Kidney (tissue), 13 donors: ENCODE measurements at regions not wholly inside any gene's neighbourhood (a gene's known extent, or its start where the extent isn't known, plus 50 kb on each side); places are given as distances from the start of the nearest gene placed in this dataset.

ENCODE experiments used
- DNase-seq, 5 donors: peaks; one replicate each; pipeline ENCODE4 v3.0.0-alpha.2; 2013 to 2020
- FAIRE-seq: peaks from 2 replicates; lab custom pipeline; 2012; peaks lifted over from hg19 to GRCh38; lab: Jason Lieb, UNC
- H3K27ac ChIP-seq, 2 donors: one replicate each; pipeline ENCODE4 v1.7.0; 2013; ENCODE audit warnings: low read depth in 2 of 2, low read length in 2 of 2, inconsistent platforms in 1 of 2
- H3K27me3 ChIP-seq: one replicate; pipeline ENCODE4 v1.7.1; 2013; ENCODE audit warnings: low read length, inconsistent platforms; ENCODE audit not compliant: control insufficient read depth, insufficient read depth
- H3K36me3 ChIP-seq, 3 donors: one replicate each; pipeline versions ENCODE4 v1.7.0 to v1.7.1; 2013; ENCODE audit warnings: low read length in 3 of 3, control low read depth in 1 of 3, inconsistent platforms in 1 of 3; ENCODE audit not compliant: insufficient read depth in 3 of 3, control insufficient read depth in 2 of 3
- H3K4me1 ChIP-seq, 3 donors: one replicate each; pipeline versions ENCODE4 v1.7.0 to v1.7.1; 2013; ENCODE audit warnings: low read length in 3 of 3, inconsistent platforms in 1 of 3, low read depth in 1 of 3; ENCODE audit not compliant: control insufficient read depth in 2 of 3, insufficient read depth in 2 of 3
- H3K4me3 ChIP-seq, 3 donors: one replicate each; pipeline versions ENCODE4 v1.7.0 to v1.8.1; 2013; ENCODE audit warnings: low read length in 3 of 3, control low read depth in 1 of 3, inconsistent platforms in 1 of 3
- H3K9ac ChIP-seq, 3 donors: one replicate each; pipeline versions ENCODE4 v1.7.0 to v1.7.1; 2013; ENCODE audit warnings: low read length in 3 of 3, control low read depth in 1 of 3, inconsistent platforms in 1 of 3
- H3K9me3 ChIP-seq, 3 donors: one replicate each; pipeline versions ENCODE4 v1.7.0 to v1.7.1; 2013; ENCODE audit warnings: low read length in 3 of 3, control low read depth in 1 of 3, inconsistent platforms in 1 of 3; ENCODE audit not compliant: control insufficient read depth in 2 of 3, insufficient read depth in 1 of 3
- CTCF ChIP-seq: IDR thresholded peaks from 3 replicates; pipeline ENCODE4 v1.5.1; 2012; ENCODE audit warnings: mild to moderate bottlenecking, moderate library complexity, borderline replicate concordance; ENCODE audit not compliant: insufficient read depth; ENCODE audit errors: extremely low read depth
- intact Hi-C: fragments of 100-400 bp; cut with DNase I; formaldehyde crosslinking; loops from one replicate; pipeline ENCODE4 v1.11.1; 2022
- donor health status: control.
- donor health status: control.
- donor health status: control.
- donor health status: control.
- donor health status: control.
- donor health status: DM: yes; HTN: yes; CAD: no.
- donor health status: Normal renal cell carcinoma (clear cell type).

GRCh38 chr3:40779039-40779438 lies 254.3 kb downstream of the ZNF621 start:
- Histone ChIP-seq H3K36me3 (no peaks in the 10 kb centered on the region), H3K4me1 (peaks cover 0 to 18% (median 10%) of the 10 kb centered on the region in 3 donors), H3K4me3 (no peak overlapping the region), H3K9ac (no peak overlapping the region), H3K27ac (no peak overlapping the region), H3K9me3 (no peaks in the 10 kb centered on the region), H3K27me3 (no peaks in the 10 kb centered on the region)
- no peak for FAIRE-seq
- TF ChIP-seq CTCF = no peak
- no peak for DNase-seq
- intact Hi-C loops = no loop called here

DNA sequence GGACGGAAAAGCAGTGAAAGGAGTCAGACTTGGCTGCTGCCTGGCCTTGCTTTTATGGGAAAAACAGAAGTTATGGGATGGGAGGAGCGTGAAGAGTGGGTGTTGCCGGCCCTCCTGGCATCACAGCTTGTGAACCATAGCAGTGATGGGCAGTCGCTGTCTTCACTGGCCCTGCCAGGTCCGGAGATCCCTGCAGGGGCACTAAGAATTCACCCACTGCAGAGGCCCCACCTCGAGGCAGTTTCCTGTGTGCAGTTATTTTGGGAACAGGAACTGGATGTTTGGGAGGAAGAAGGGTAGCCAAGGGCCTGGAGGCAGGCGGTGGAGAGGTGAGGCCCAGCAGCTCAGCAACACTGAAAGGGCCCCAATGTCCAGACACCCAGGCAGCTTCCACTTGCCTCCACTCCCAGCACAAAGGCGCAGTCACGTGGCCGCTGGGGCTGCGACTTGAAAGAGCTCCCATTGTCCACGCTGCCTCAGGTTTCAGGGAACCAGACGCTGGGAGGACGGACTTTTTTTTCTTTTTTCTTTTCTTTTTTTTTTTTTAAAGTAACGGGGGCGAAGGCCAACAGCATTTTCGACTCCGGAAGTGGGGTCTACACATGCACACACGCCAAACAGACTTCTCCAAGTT lies 255.6 kb downstream of the ZNF621 start:
- H3K27me3 ChIP-seq = no peaks in the 10 kb centered on the region
- H3K9me3 ChIP-seq = no peaks in the 10 kb centered on the region
- no peak for TF ChIP-seq CTCF
- no peak for FAIRE-seq
- H3K4me1 ChIP-seq = peaks cover 0 to 18% (median 10%) of the 10 kb centered on the region in 3 donors
- peak overlapping the region in 2 of 3 donors; percentile 33 to 40 for H3K4me3 ChIP-seq
- intact Hi-C loops = no loop called here
- H3K27ac ChIP-seq = peak overlapping the region; percentile 23 to 38
- DNase-seq = peak; percentile 70 to 92 (median 84)
- H3K36me3 ChIP-seq = no peaks in the 10 kb centered on the region
- no peak overlapping the region for H3K9ac ChIP-seq

- FAIRE-seq = no peak
- H3K4me3 ChIP-seq = peak overlapping the region in 2 of 3 donors; percentile 33 to 40
- intact Hi-C loops = no loop called here
These were observed 256.2 kb downstream of the ZNF621 start for GRCh38 chr3:40780925-40781406.

More at GRCh38 chr3:40780925-40781406, 256.2 kb downstream of the ZNF621 start:
- no peaks in the 10 kb centered on the region for H3K36me3 ChIP-seq
- no peak overlapping the region for H3K9ac ChIP-seq
- peak overlapping the region; percentile 23 to 38 for H3K27ac ChIP-seq
- H3K9me3 ChIP-seq = no peaks in the 10 kb centered on the region
- TF ChIP-seq CTCF = no peak
- H3K27me3 ChIP-seq = no peaks in the 10 kb centered on the region
- peak in 3 of 5 donors; percentile 49 to 85 (median 61) for DNase-seq
- H3K4me1 ChIP-seq = peaks cover 0 to 18% (median 10%) of the 10 kb centered on the region in 3 donors
